ENCODE measurements at regions not wholly inside any gene's neighbourhood (a gene's known extent, or its start where the extent isn't known, plus 50 kb on each side); places are given as distances from the start of the nearest gene placed in this dataset.

DNA sequence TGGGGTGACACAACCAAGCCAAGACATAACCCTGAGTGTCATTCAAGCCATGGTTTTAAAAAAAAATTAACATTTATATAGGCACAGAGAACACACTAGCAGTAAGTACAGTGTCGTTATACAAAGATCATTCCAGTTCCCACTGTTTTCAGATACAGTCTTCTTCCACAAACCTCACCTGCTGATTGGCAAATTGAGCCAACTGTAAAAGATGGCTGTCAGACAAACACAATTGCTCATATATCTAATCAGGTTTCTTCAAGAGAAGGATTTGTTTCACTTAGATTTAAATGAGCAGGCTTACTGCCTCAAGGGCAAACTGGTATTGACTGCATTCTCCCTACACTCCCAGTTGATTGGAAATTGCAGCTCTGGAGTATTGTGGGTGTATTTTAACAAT lies 308.9 kb downstream of the RBM26 start:
- H3K27ac Mint-ChIP-seq: no peak overlapping the region
- no peak for TF ChIP-seq CTCF (IDR thresholded peaks at IDR 0.05)
- no peaks in the 10 kb centered on the region for H3K4me1 Mint-ChIP-seq
- peaks cover 4% of the 10 kb centered on the region for H3K9me3 Mint-ChIP-seq
- H3K36me3 Mint-ChIP-seq (ENCODE audit: low read depth): no peaks in the 10 kb centered on the region
- H3K4me3 Mint-ChIP-seq: no peak overlapping the region
- H3K27me3 Mint-ChIP-seq (ENCODE audit: low read depth, poor library complexity): no peaks in the 10 kb centered on the region
- no peak for DNase-seq

GRCh38 chr13:79096099-79096498 lies 310.0 kb downstream of the RBM26 start:
- TF ChIP-seq CTCF (IDR thresholded peaks at IDR 0.05): no peak
- Mint-ChIP-seq H3K4me1 (no peaks in the 10 kb centered on the region), H3K27me3 (ENCODE audit: low read depth, poor library complexity) (no peaks in the 10 kb centered on the region), H3K9me3 (peaks cover 4% of the 10 kb centered on the region), H3K4me3 (no peak overlapping the region), H3K27ac (no peak overlapping the region), H3K36me3 (ENCODE audit: low read depth) (no peaks in the 10 kb centered on the region)
- no peak for DNase-seq

- H3K36me3 Mint-ChIP-seq (ENCODE audit: low read depth): no peaks in the 10 kb centered on the region
- no peaks in the 10 kb centered on the region for H3K27me3 Mint-ChIP-seq (ENCODE audit: low read depth, poor library complexity)
- no peaks in the 10 kb centered on the region for H3K9me3 Mint-ChIP-seq
- H3K4me3 Mint-ChIP-seq: no peak overlapping the region
- no peak overlapping the region for H3K27ac Mint-ChIP-seq
- no peak for TF ChIP-seq CTCF (IDR thresholded peaks at IDR 0.05)
- H3K4me1 Mint-ChIP-seq: no peaks in the 10 kb centered on the region
- DNase-seq: no peak
These were observed 315.4 kb downstream of the RBM26 start for GRCh38 chr13:79090552-79091124.

DNA sequence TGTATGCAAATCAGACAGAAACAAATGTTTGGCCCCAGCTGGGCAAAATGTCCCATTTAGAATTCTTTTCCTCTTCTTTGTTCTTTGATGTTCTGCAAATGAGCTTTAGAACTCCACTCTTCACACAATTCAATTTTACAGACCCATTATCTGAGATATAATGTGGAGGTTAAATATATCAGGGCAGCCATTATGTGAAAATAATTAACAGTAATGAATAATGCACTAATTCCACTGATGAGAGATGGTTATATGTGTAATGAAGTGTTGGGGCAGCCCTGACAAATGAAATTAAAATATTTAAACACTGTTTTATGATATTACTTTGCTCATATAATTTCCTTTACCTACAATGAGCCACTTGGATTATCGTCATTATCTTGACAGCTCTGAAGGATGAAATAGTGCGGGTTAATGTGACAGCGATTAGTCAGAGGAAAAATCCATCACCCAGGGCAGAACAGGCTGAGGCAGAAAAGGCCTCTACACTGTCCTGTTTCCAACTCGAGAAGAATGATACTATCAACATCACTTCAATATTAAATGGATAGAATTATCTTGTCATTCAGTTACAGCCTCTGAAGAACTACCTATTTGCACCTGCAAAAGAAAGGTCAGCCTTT lies 321.1 kb downstream of the RBM26 start:
- no peak for DNase-seq
- H3K27me3 Mint-ChIP-seq (ENCODE audit: low read depth, poor library complexity): no peaks in the 10 kb centered on the region
- no peaks in the 10 kb centered on the region for H3K4me1 Mint-ChIP-seq
- peaks cover 8% of the 10 kb centered on the region for H3K9me3 Mint-ChIP-seq
- no peak overlapping the region for H3K4me3 Mint-ChIP-seq
- H3K36me3 Mint-ChIP-seq (ENCODE audit: low read depth): no peaks in the 10 kb centered on the region
- H3K27ac Mint-ChIP-seq: no peak overlapping the region
- no peak for TF ChIP-seq CTCF (IDR thresholded peaks at IDR 0.05)

- TF ChIP-seq CTCF (IDR thresholded peaks at IDR 0.05): no peak
- no peak for DNase-seq
- Mint-ChIP-seq H3K4me3 (no peak overlapping the region), H3K4me1 (no peaks in the 10 kb centered on the region), H3K27me3 (ENCODE audit: low read depth, poor library complexity) (peaks cover 5% of the 10 kb centered on the region), H3K36me3 (ENCODE audit: low read depth) (peaks cover 10% of the 10 kb centered on the region), H3K9me3 (peaks cover 29% of the 10 kb centered on the region), H3K27ac (no peak overlapping the region)
These were observed 324.1 kb downstream of the RBM26 start for GRCh38 chr13:79081942-79082341.

DNA sequence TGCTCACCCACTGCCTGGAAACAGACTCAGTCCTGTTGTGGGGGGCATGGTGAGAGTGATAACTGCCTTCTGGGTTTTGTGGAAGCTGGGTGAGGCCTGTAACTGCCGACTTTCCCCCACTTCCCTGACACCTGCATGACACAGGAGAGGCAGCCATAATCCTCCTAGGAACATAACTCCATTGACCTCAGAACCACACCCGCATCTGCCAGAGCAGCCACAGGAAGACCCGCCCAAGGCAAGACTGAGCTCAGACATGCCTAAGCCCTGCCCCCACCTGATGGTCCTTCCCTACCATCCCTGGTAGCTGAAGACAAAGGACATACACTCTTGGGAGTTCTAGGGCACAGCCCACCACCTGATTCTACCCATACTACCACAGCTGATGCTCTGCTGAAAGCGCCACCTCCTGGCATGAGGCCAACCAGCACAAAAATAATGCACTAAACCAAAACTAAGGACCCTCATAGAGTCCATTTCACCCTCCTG lies 326.7 kb downstream of the RBM26 start:
- Mint-ChIP-seq H3K4me1 (no peaks in the 10 kb centered on the region), H3K27me3 (ENCODE audit: low read depth, poor library complexity) (peaks cover 5% of the 10 kb centered on the region), H3K9me3 (peaks cover 29% of the 10 kb centered on the region), H3K27ac (no peak overlapping the region), H3K36me3 (ENCODE audit: low read depth) (peaks cover 10% of the 10 kb centered on the region), H3K4me3 (no peak overlapping the region)
- no peak for DNase-seq
- no peak for TF ChIP-seq CTCF (IDR thresholded peaks at IDR 0.05)

All from nephron progenitor cell (in vitro differentiated cells).